Fibroblast of upper back skin (primary cell): ENCODE measurements at regions not wholly inside any gene's neighbourhood (a gene's known extent, or its start where the extent isn't known, plus 50 kb on each side); places are given as distances from the start of the nearest gene placed in this dataset.

ENCODE experiments used
- DNase-seq: peaks from one replicate; pipeline ENCODE4 v3.0.0-alpha.2; 2013

- no peak for DNase-seq
Observed at GRCh38 chr2:129247751-129248150, 731.7 kb upstream of the RAB6C start.

GRCh38 chr2:129248198-129248597 lies 731.3 kb upstream of the RAB6C start:
- DNase-seq: peak; percentile 74

GRCh38 chr2:129252781-129253460 lies 726.5 kb upstream of the RAB6C start:
- DNase-seq: no peak

GRCh38 chr2:129253461-129253812 lies 726.0 kb upstream of the RAB6C start:
- no peak for DNase-seq

- no peak for DNase-seq
Observed at GRCh38 chr2:129254718-129255117, 724.7 kb upstream of the RAB6C start.

- no peak for DNase-seq
Observed at GRCh38 chr2:129255610-129256313, 723.7 kb upstream of the RAB6C start.

- no peak for DNase-seq
Observed at GRCh38 chr2:129256642-129257041, 722.8 kb upstream of the RAB6C start.

- DNase-seq: no peak
Observed at GRCh38 chr2:129262934-129263333, 716.5 kb upstream of the RAB6C start.

- no peak for DNase-seq
Observed at GRCh38 chr2:129263939-129264338, 715.5 kb upstream of the RAB6C start.

GRCh38 chr2:129267559-129267958 lies 711.9 kb upstream of the RAB6C start:
- DNase-seq: no peak

- no peak for DNase-seq
Observed at GRCh38 chr2:129273266-129274037, 706.0 kb upstream of the RAB6C start.

GRCh38 chr2:129274038-129274415 lies 705.4 kb upstream of the RAB6C start:
- DNase-seq: no peak

- DNase-seq: no peak
Observed at GRCh38 chr2:129274918-129275317, 704.5 kb upstream of the RAB6C start.

GRCh38 chr2:129275706-129276105 lies 703.8 kb upstream of the RAB6C start:
- no peak for DNase-seq

GRCh38 chr2:129276978-129277584 lies 702.4 kb upstream of the RAB6C start:
- no peak for DNase-seq

GRCh38 chr2:129277585-129277981 lies 701.9 kb upstream of the RAB6C start:
- peak; percentile 20 for DNase-seq

- no peak for DNase-seq
Observed at GRCh38 chr2:129281791-129282530, 697.5 kb upstream of the RAB6C start.

GRCh38 chr2:129285012-129285411 lies 694.5 kb upstream of the RAB6C start:
- no peak for DNase-seq

- no peak for DNase-seq
Observed at GRCh38 chr2:129293326-129293725, 686.1 kb upstream of the RAB6C start.

- no peak for DNase-seq
Observed at GRCh38 chr2:129296396-129296795, 683.1 kb upstream of the RAB6C start.

GRCh38 chr2:129296806-129297205 lies 682.7 kb upstream of the RAB6C start:
- DNase-seq: no peak

GRCh38 chr2:129297430-129297829 lies 682.0 kb upstream of the RAB6C start:
- DNase-seq: no peak

GRCh38 chr2:129299338-129299737 lies 680.1 kb upstream of the RAB6C start:
- no peak for DNase-seq
